ENCODE measurements at regions not wholly inside any gene's neighbourhood (a gene's known extent, or its start where the extent isn't known, plus 50 kb on each side); places are given as distances from the start of the nearest gene placed in this dataset.
"Not testable (repeated sequence)": the region's sequence is repeated elsewhere in the genome, so short reads cannot be mapped to it uniquely, and the experiment has no call there.

DNA sequence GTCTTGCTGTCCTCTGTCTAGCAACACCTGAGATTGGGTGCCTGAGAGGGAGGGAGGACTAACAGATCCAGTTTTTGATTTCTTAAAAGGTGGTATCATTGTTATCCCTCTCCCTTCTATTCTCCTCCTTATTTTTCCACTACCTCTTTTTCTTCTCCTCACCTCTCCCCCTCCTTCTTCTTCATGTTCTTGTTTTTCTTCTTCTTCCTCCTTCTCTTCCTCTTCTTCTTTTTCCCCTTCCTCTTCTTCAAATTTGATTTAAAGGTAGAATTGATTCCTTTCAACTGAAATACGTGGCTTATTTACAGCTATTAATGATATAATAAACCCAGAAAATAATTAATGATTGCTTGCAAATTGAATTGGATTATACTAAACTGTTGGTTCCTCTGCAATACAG is 256.8 kb upstream of the BTG1 start:
- H3K9me3 ChIP-seq (ENCODE audit: low read length), result no peaks in the 10 kb centered on the region
- no peaks in the 10 kb centered on the region for H3K36me3 ChIP-seq (ENCODE audit: insufficient read depth, low read length)
- H3K4me1 ChIP-seq (ENCODE audit: insufficient read depth, low read length), result no peaks in the 10 kb centered on the region
- no peaks in the 10 kb centered on the region for H3K27me3 ChIP-seq (ENCODE audit: control insufficient read depth in 1 of 2, insufficient read depth in 2 of 2, low read length in 2 of 2)
- H3K27ac ChIP-seq (ENCODE audit: low read depth, low read length), result no peak overlapping the region
- H3K9ac ChIP-seq (ENCODE audit: low read length), result no peak overlapping the region
- no peak overlapping the region for H3K4me3 ChIP-seq (ENCODE audit: low read depth in 1 of 2, low read length in 2 of 2)

DNA sequence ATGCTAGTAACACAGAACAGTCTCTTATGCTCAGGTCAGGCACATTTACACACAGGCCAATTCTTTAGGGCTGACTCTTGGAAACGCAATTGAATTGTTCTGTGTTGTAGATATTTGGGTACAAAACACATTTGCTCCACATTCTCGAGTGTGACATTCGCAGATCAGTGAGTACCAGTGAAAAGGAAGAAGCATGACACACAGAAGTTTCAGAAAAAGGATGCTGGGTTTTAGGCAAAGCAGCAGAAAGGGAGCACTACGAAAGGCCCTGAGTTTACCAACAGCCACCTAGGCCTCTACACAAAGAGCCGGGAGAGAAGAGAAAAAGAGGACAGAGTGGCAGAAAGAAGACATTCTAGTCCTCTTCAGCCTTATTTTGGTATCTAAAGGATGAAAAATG is 254.4 kb upstream of the BTG1 start:
- no peaks in the 10 kb centered on the region for H3K9me3 ChIP-seq (ENCODE audit: low read length)
- H3K27ac ChIP-seq (ENCODE audit: low read depth, low read length), result no peak overlapping the region
- H3K36me3 ChIP-seq (ENCODE audit: insufficient read depth, low read length), result no peaks in the 10 kb centered on the region
- no peaks in the 10 kb centered on the region for H3K27me3 ChIP-seq (ENCODE audit: control insufficient read depth in 1 of 2, insufficient read depth in 2 of 2, low read length in 2 of 2)
- H3K4me3 ChIP-seq (ENCODE audit: low read depth in 1 of 2, low read length in 2 of 2), result no peak overlapping the region
- no peak overlapping the region for H3K9ac ChIP-seq (ENCODE audit: low read length)
- no peaks in the 10 kb centered on the region for H3K4me1 ChIP-seq (ENCODE audit: insufficient read depth, low read length)

DNA sequence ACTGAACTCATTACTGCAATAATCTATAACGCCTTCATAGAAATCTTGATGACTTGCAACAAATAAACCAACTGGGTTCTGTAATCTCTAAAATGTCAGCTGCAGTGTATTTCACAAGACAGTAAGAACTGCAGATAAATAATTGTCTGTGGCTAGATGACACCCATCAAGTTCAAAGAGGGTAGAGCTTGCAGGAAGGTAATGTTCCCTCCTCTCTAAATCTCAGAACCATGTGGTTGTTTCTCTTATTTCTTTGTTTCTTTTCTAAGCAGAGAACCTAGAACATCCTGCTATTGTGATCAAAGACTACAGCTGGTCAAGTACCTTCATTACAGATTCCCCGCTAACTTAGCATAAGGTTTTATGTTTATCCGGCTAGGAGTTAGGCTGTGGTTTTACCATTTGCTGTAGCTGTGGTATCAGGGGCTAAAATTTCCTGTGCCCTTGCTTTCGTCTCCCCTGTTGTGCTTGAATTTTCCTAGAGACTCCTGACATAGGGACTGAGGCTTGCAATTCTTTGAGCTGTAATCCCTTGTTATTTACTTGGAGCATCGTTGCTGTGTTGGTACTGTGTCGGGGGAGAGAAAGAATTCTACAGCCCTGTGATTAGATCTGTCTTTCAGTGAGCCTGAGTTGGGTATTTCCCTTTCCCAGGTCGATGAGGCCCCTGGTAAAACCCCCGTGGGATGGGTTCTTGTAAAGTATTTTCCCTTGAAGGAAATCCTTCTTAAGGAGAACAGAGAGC is 253.1 kb upstream of the BTG1 start:
- H3K9me3 ChIP-seq (ENCODE audit: low read length), result no peaks in the 10 kb centered on the region
- H3K36me3 ChIP-seq (ENCODE audit: insufficient read depth, low read length), result no peaks in the 10 kb centered on the region
- H3K4me1 ChIP-seq (ENCODE audit: insufficient read depth, low read length), result no peaks in the 10 kb centered on the region
- no peak overlapping the region for H3K4me3 ChIP-seq (ENCODE audit: low read depth in 1 of 2, low read length in 2 of 2)
- no peak overlapping the region for H3K27ac ChIP-seq (ENCODE audit: low read depth, low read length)
- no peaks in the 10 kb centered on the region for H3K27me3 ChIP-seq (ENCODE audit: control insufficient read depth in 1 of 2, insufficient read depth in 2 of 2, low read length in 2 of 2)
- no peak overlapping the region for H3K9ac ChIP-seq (ENCODE audit: low read length)

- Histone ChIP-seq H3K9ac (ENCODE audit: low read length) (no peak overlapping the region), H3K27ac (ENCODE audit: low read depth, low read length) (no peak overlapping the region), H3K27me3 (ENCODE audit: control insufficient read depth in 1 of 2, insufficient read depth in 2 of 2, low read length in 2 of 2) (no peaks in the 10 kb centered on the region), H3K9me3 (ENCODE audit: low read length) (peaks cover 7% of the 10 kb centered on the region), H3K36me3 (ENCODE audit: insufficient read depth, low read length) (no peaks in the 10 kb centered on the region), H3K4me3 (ENCODE audit: low read depth in 1 of 2, low read length in 2 of 2) (no peak overlapping the region), H3K4me1 (ENCODE audit: insufficient read depth, low read length) (no peaks in the 10 kb centered on the region)
Observed at GRCh38 chr12:92396647-92397252, 251.1 kb upstream of the BTG1 start.

GRCh38 chr12:92395322-92395721 is 249.7 kb upstream of the BTG1 start:
- Histone ChIP-seq H3K9me3 (ENCODE audit: low read length) (peaks cover 7% of the 10 kb centered on the region), H3K4me1 (ENCODE audit: insufficient read depth, low read length) (no peaks in the 10 kb centered on the region), H3K9ac (ENCODE audit: low read length) (no peak overlapping the region), H3K4me3 (ENCODE audit: low read depth in 1 of 2, low read length in 2 of 2) (no peak overlapping the region), H3K36me3 (ENCODE audit: insufficient read depth, low read length) (no peaks in the 10 kb centered on the region), H3K27ac (ENCODE audit: low read depth, low read length) (no peak overlapping the region), H3K27me3 (ENCODE audit: control insufficient read depth in 1 of 2, insufficient read depth in 2 of 2, low read length in 2 of 2) (no peaks in the 10 kb centered on the region)

- Histone ChIP-seq H3K9me3 (ENCODE audit: low read length) (peaks cover 7% of the 10 kb centered on the region), H3K27ac (ENCODE audit: low read depth, low read length) (no peak overlapping the region), H3K9ac (ENCODE audit: low read length) (no peak overlapping the region), H3K36me3 (ENCODE audit: insufficient read depth, low read length) (no peaks in the 10 kb centered on the region), H3K27me3 (ENCODE audit: control insufficient read depth in 1 of 2, insufficient read depth in 2 of 2, low read length in 2 of 2) (no peaks in the 10 kb centered on the region), H3K4me3 (ENCODE audit: low read depth in 1 of 2, low read length in 2 of 2) (no peak overlapping the region), H3K4me1 (ENCODE audit: insufficient read depth, low read length) (no peaks in the 10 kb centered on the region)
Observed at GRCh38 chr12:92394895-92395294, 249.2 kb upstream of the BTG1 start.

- no peaks in the 10 kb centered on the region for H3K36me3 ChIP-seq (ENCODE audit: insufficient read depth, low read length)
- H3K27me3 ChIP-seq (ENCODE audit: control insufficient read depth in 1 of 2, insufficient read depth in 2 of 2, low read length in 2 of 2), result no peaks in the 10 kb centered on the region
- no peak overlapping the region for H3K27ac ChIP-seq (ENCODE audit: low read depth, low read length)
- no peaks in the 10 kb centered on the region for H3K4me1 ChIP-seq (ENCODE audit: insufficient read depth, low read length)
- no peak overlapping the region for H3K4me3 ChIP-seq (ENCODE audit: low read depth in 1 of 2, low read length in 2 of 2)
- no peak overlapping the region for H3K9ac ChIP-seq (ENCODE audit: low read length)
- H3K9me3 ChIP-seq (ENCODE audit: low read length), result peaks cover 7% of the 10 kb centered on the region
Observed at GRCh38 chr12:92393504-92393903, 247.9 kb upstream of the BTG1 start.

- not testable (repeated sequence) for H3K4me3 ChIP-seq (ENCODE audit: low read depth in 1 of 2, low read length in 2 of 2); H3K27me3 ChIP-seq (ENCODE audit: control insufficient read depth in 1 of 2, insufficient read depth in 2 of 2, low read length in 2 of 2); H3K27ac ChIP-seq (ENCODE audit: low read depth, low read length); H3K36me3 ChIP-seq (ENCODE audit: insufficient read depth, low read length); H3K9ac ChIP-seq (ENCODE audit: low read length); H3K4me1 ChIP-seq (ENCODE audit: insufficient read depth, low read length); H3K9me3 ChIP-seq (ENCODE audit: low read length)
Observed at GRCh38 chr12:92391726-92392125, 246.1 kb upstream of the BTG1 start.

GRCh38 chr12:92389466-92389865 is 243.8 kb upstream of the BTG1 start:
- H3K4me1 ChIP-seq (ENCODE audit: insufficient read depth, low read length), result no peaks in the 10 kb centered on the region
- H3K27me3 ChIP-seq (ENCODE audit: control insufficient read depth in 1 of 2, insufficient read depth in 2 of 2, low read length in 2 of 2), result no peaks in the 10 kb centered on the region
- no peak overlapping the region for H3K9ac ChIP-seq (ENCODE audit: low read length)
- H3K36me3 ChIP-seq (ENCODE audit: insufficient read depth, low read length), result no peaks in the 10 kb centered on the region
- no peak overlapping the region for H3K27ac ChIP-seq (ENCODE audit: low read depth, low read length)
- H3K9me3 ChIP-seq (ENCODE audit: low read length), result peaks cover 7% of the 10 kb centered on the region
- H3K4me3 ChIP-seq (ENCODE audit: low read depth in 1 of 2, low read length in 2 of 2), result no peak overlapping the region

DNA sequence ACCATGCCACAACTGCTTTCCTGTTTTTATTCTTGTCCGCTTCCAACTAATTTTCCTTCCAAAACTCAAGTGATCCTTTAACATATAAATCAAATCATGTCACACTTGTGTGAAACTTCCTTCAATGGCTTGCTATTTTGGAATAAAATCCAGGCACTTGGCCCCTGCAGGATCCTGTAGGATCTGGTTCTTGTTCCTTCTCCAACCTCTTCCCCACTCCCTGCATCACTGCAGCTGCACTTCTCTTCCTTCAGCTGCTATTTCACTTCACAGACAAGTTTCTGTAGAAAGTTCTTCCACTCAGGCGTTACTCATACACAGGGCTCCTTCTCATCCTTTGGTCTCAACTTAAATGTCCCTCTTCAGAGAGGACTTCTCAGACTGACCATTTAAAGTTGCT is 239.7 kb upstream of the BTG1 start:
- no peak overlapping the region for H3K4me3 ChIP-seq (ENCODE audit: low read depth in 1 of 2, low read length in 2 of 2)
- H3K9ac ChIP-seq (ENCODE audit: low read length), result no peak overlapping the region
- no peaks in the 10 kb centered on the region for H3K4me1 ChIP-seq (ENCODE audit: insufficient read depth, low read length)
- no peaks in the 10 kb centered on the region for H3K27me3 ChIP-seq (ENCODE audit: control insufficient read depth in 1 of 2, insufficient read depth in 2 of 2, low read length in 2 of 2)
- no peaks in the 10 kb centered on the region for H3K36me3 ChIP-seq (ENCODE audit: insufficient read depth, low read length)
- H3K27ac ChIP-seq (ENCODE audit: low read depth, low read length), result no peak overlapping the region
- H3K9me3 ChIP-seq (ENCODE audit: low read length), result no peaks in the 10 kb centered on the region

- no peaks in the 10 kb centered on the region for H3K9me3 ChIP-seq (ENCODE audit: low read length)
- H3K27ac ChIP-seq (ENCODE audit: low read depth, low read length), result no peak overlapping the region
- no peaks in the 10 kb centered on the region for H3K27me3 ChIP-seq (ENCODE audit: control insufficient read depth in 1 of 2, insufficient read depth in 2 of 2, low read length in 2 of 2)
- no peaks in the 10 kb centered on the region for H3K36me3 ChIP-seq (ENCODE audit: insufficient read depth, low read length)
- H3K4me3 ChIP-seq (ENCODE audit: low read depth in 1 of 2, low read length in 2 of 2), result no peak overlapping the region
- H3K4me1 ChIP-seq (ENCODE audit: insufficient read depth, low read length), result no peaks in the 10 kb centered on the region
- no peak overlapping the region for H3K9ac ChIP-seq (ENCODE audit: low read length)
Observed at GRCh38 chr12:92384571-92384970, 238.9 kb upstream of the BTG1 start.

- Histone ChIP-seq H3K27ac (ENCODE audit: low read depth, low read length) (no peak overlapping the region), H3K4me3 (ENCODE audit: low read depth in 1 of 2, low read length in 2 of 2) (no peak overlapping the region), H3K27me3 (ENCODE audit: control insufficient read depth in 1 of 2, insufficient read depth in 2 of 2, low read length in 2 of 2) (no peaks in the 10 kb centered on the region), H3K4me1 (ENCODE audit: insufficient read depth, low read length) (no peaks in the 10 kb centered on the region), H3K9ac (ENCODE audit: low read length) (no peak overlapping the region), H3K36me3 (ENCODE audit: insufficient read depth, low read length) (no peaks in the 10 kb centered on the region), H3K9me3 (ENCODE audit: low read length) (no peaks in the 10 kb centered on the region)
Observed at GRCh38 chr12:92382383-92382878, 236.8 kb upstream of the BTG1 start.

Data from muscle layer of colon (tissue), 2 donors.